Stimulated activated CD4-positive, alpha-beta T cell treated with anti-CD3 and anti-CD28 coated beads, Interleukin-1b, Interleukin-23, amount 100 ng/mL, for 48 hours (primary cell): ENCODE measurements at regions not wholly inside any gene's neighbourhood (a gene's known extent, or its start where the extent isn't known, plus 50 kb on each side); places are given as distances from the start of the nearest gene placed in this dataset.
"Not testable (repeated sequence)": the region's sequence is repeated elsewhere in the genome, so short reads cannot be mapped to it uniquely, and the experiment has no call there.

ENCODE experiments used
- DNase-seq: peaks from one replicate; pipeline ENCODE4 v3.0.0-alpha.2; 2020

DNA sequence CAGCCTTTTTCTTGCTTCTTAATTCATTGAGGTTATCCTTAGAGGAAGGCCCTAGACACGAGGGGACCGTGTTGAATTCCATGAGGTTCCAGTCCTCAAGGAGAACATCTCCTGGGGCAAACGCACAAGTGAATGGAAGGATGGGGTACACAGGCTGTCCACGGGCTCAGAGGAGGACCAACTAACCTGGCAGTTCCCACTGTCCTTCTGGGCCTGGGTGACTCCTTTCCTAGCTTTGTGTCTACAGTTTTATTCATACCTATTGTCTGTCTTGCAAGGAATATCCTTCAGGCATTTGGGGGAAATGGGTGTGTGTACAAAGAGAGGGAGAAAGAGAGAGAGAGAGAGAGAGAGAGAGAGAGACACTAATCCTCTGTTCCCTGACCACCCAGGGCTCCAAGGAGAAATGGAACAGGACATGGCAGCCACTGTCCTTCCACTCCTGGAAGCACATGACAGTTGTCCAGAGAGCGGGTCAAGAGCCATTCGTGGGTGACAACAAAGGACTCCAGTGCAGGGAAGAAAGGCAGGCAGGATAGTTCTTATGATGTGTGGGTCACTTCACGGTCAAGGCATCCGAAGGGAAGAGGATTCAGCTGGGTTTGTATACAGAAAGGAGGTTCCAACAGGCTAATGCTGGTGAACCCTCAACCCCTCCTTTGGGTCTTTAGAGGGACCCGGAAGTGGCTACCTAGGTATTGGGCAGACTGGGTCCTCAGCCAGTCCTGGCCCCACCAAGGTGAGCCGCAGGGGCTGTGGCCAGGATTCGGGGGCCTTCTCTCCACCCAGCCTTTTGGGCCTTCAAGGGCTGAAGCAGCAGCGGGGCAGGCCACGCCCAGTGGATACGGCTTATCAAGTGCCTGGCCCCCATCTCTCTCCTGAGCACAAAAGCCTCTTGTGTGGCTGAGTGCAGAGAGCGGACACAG, 150.6 kb downstream of the MYCN start:
- DNase-seq = no peak

DNA sequence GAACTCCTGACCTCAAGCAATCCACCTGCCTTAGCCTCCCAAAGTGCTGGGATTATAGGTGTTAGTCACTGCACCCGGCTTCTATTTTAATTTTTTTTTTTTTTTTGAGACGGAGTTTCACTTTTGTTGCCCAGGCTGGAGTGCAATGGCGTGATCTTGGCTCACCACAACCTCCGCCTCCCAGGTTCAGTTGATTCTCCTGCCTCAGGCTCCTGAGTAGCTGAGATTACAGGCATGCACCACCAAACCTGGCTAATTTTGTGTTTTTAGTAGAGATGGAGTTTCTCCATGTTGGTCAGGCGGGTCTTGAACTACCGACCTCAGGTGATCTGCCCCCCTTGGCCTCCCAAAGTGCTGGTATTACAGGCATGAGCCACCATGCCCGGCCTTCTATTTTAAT, 149.1 kb downstream of the MYCN start:
- DNase-seq = not testable (repeated sequence)

DNA sequence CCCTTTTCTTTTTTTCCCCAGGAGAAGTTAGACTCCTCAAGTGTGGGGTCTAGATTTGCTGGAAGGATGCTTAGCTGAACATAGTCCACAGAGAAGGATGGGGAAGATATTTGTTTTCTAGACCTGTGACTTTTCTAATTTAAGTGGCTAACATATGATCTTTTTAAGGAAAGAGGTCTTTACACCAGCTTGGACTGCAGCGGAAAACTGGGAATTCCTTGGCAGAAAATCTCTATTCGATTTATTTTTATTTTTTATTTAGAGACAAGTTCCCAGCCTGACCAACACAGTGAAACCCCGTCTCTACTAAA, 148.4 kb downstream of the MYCN start:
- no peak for DNase-seq

DNA sequence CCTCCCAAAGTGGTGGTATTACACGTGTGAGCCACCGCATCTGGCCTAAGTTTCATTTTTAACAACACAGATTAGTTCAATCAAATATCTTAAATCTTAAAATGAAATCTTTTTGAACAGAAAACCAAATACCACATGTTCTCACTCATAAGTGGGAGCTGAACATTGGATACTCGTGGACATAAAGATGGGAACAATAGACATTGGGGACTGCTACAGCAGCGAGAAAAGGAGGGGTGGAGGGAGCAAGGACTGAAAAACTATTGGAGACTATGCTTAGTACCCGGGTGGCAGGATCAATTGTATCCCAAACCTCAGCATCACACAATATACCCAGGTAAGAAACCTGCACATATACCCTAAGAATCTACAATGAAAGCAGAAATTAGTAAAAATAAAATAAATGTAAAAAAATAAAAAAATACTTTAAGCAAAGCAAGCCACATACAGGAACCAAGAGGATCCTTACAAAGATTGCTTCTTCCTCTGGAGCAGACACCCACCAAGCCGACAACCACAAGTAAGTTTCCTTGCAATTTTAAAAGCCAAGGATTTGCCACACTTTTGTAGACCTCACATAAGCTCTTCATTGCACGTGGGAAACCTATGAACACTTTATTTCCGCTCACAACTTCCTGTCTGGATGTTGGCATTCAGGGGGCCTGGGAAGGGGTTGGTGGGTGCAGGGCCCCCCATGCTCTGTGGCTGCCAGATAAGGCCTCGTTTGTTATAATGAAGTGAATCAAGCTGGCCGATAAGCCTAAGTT, 147.9 kb downstream of the MYCN start:
- DNase-seq = no peak

DNA sequence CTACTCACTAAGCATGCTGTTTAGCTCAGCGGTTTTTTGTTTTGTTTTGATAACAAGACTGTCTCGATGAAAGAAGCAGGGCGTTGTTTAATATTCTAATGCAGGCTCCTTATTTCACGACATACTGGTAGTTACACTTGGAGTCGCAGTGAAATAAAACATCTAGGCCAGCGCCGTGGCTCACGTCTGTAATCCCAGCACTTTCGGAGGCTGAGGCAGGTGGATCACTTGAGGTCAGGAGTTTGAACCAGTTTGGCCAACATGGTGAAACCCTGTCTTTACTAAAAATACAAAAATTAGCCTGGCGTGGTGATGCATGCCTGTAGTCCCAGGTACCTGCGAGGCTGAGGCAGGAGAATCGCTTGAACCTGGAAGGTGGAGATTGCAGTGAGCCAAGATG, 145.8 kb downstream of the MYCN start:
- DNase-seq = not testable (repeated sequence)

DNA sequence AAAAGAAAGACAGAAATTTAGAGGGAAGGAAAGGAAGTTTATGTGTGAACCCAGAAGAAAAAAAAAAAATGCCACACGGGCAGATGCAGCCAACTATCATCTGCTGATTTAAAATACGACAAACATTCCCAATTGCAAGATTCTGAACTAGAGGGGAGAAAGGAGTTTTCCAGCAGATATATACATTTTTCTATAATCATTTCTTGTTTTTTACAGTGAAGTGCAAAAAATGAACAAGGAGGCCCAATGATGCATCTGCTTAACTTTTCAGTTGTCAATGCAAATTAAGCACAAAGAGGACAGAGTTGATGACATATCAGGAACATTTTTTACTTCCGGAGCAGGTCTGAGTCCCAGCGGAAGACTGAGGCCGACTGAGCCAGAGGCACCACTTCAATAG, 144.7 kb downstream of the MYCN start:
- no peak for DNase-seq

DNA sequence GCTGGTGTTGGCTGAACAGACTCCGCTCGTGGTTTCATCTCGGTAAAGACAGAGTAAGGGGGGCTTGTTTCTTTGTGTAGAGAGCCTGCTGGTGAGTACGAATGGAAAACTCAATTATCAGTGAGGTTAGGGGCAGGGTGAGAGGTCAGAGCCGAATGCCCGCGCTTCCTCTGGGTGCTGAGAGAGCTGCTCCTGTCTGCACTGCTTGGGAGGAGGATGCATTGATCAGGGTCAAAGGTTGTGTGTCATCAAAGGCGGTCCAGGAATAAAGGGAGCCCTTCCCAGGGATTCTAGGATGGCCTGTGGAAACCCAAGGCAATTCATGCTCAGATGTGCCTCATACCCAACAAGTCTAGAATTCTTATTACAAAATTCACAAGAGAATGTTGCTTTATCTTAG, 143.9 kb downstream of the MYCN start:
- no peak for DNase-seq

DNA sequence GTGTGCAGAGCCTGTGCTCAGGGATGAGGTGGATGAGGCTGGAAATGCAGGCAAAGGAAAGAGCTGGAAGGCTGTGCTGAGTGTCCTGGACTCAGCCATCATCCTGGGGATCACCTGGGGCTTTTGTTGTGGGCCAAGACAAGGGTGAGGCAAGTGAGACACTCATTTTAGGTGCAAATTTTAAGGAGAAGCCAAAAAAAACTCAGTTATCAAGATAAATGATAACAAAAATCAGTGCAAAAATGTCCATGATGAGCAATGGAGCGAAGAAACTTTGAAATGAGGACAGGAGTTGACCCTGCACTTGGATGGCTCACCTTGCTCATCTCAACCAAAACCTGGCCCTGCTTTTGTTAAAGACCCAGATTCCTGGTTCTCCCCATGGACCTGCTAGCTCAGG, 141.9 kb downstream of the MYCN start:
- no peak for DNase-seq

DNA sequence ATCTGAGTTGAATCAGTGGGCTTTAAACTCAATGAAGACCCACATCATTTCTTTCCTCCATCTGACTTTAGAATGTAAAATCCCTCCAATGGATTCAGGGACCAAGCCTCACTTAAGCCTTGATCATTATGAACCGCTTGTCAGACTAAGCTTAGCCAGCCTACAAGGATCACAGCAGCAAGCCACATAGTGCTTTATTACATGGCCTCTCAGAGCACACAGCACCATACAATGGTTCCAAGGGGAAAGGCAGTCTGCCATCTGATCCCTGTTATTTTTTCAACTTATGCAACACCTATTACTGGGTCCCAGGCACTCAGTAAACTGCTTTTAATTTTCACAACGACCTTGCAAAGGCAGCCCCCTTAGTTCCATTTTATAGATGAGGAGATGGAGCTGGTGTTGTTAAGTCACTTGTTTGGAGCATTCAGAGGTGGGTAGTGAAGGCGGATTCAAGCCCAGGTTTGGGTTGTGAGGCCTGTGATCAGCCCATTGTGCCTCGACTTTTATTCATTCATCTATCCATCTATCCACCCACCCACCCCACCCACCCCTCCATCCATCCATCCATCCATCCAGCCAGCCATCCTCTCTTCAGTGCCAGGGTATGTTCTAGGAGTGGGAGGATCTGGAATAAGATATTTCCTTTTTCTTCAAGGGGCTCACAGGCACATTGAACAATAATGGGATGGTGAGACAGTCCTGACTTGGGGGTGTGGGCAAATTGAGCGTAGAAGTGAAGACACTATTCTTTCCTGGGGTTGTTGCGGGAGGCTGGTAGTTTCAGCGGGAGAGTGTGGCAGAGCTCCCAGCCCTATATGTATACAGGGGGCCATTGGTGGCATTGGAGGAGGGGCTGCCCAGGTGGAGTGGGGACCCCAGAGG, 141.2 kb downstream of the MYCN start:
- no peak for DNase-seq

DNA sequence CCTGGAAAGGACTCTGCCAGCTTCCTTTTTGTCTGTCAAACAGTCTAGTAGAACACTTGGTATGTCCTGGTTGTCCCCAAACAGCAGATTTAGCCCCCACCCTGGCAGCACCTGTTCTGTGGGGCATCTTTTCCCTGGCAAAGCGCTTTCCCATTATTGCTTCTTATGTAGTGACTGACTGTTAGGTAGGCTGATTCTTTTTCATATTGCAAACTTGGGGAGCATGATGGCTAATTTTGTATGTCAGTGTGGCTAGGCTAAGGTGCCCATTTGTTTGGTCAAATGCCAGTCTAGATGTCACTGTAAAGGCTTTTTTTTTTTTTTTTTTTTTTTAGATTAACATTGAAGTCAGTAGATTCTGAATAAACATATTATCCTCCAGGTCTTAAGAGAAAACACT, 140.2 kb downstream of the MYCN start:
- no peak for DNase-seq

DNA sequence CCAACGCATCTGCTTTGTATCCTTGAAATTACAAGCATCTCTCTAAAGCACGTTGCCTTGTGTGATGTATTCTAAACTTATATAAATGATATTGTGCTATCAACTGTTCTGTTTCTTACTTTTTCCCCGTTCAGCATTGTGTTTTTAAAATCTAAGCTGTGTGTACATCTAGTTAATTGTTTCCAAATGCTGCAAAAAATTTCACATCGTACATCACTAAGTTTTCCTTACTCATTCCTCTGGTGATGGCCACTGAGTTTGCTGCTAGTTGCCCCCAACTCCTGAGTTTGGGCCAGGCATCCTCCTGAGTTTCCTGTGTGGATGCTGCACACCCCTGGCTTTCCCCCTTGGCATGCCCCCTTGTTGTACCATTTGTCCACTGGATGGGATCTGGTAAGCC, 139.7 kb downstream of the MYCN start:
- DNase-seq = no peak

DNA sequence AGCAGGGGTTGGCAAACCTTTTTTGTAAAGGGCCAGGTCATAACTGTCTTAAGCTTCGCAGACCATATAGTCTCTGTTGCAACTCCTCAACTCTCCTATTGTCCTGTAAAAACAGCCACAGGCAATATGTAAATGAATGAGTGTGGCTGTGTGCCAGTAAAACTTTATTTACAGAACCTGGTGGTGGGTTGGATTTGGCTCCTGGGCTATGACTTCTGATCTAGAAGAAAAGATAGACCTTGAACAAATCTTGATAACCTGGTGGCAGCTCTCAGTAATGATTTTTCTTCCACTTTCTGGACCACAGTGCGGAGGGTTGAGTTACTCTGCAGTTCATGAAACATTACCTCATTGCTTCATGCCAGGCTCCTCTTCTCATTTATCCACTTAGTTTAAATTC, 139.3 kb downstream of the MYCN start:
- no peak for DNase-seq

DNA sequence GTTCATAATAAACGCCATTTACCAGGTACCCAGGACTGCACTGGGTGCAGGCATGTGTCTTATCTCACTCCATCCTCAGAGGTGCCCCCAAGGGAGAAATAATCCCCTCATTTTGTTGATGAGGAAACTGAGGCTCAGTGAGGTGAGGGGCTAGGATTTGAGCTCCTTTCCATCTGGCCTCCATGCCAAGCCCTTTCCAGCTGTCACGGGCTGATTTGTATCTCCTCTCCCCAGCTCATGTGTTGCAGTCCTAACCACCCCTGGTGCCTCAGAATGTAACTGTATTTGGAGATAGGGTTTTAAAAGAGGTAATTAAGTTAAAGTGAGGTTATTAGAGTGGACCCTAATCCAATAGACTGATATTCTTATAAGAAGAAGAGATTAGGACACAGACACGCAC, 137.3 kb downstream of the MYCN start:
- no peak for DNase-seq

DNA sequence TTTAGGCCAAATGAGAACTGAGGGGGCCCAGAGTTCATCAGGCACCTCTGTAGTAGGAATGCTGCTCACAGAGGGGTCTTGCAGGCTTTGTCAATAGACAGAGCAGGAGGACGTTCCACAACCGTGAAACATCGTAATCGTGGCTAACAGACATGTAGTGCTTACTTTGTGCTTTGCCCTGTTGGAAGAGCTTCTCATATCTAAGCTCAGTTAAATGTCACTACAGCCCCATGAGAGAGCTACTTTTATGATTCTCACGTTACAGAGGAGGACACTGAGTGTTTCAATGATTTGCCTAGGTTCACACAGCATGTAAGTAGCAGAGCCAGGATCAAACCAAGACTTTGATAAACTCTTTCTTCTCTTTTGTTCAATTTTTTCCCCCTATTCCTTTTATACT, 136.6 kb downstream of the MYCN start:
- no peak for DNase-seq

DNA sequence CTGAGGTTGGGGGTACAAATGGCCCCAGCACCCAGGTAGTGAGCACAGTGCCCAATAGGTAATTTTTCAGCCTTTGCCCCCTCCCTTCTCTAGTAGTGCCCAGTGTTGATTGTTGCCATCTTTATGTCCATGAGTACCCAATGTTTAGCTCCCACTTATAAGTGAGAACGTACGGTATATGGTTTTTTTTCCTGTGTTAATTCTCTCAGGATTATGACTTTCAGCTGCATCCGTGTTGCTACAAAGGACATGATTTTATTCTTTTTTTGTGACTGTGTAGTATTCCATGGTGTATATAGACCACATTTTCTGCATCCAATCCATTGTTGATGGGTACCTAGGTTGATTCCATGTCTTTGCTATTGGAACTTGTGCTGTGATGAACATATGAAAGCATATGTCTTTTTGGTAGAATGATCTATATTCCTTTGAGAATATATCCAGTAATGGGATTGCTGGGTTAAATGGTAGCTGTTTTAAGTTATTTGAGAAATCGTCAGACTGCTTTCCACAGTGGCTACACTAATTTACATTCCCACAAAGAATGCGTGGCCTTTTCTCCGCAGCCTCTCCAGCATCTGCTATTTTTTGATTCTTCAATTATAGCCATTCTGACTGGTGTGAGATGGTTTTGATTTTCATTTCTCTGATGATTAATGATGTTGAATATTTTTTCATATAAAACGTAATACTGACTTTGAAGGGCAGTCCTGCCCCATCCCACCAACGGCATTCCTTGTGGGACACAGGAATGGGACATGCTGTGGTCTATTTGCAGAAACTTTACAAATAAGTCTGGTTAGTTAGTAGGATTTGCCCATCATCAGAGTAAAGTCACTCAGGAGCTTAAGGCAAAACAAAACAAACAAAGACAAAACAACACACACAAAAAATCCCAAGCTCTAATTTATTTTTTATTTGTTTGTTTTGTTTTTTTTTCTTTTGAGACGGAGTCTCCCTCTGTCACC, 135.0 kb downstream of the MYCN start:
- DNase-seq = no peak

DNA sequence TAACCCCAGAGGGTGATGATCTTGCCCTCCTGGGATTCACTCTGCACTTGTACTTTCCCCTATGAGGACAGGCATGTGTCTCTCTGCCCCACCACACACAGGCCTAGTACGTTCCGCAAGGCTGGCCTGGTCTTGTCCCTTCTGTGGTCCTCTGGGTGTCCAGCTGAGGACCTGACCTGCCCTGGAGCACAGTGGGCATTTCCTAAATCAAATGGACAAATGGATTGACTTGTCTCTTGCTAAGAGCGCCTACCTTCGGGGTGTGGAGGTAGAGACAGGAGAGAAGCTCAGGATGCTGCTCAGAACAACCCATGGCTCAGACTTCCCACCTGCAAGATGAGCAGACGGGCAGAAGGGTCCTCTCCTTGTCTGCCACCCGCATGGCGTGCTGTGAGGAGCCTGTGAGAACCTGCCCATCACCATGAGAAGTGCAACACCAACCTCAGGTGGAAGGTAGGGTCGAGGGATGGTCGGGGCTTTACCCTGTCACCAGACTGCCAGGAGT, 133.6 kb downstream of the MYCN start:
- DNase-seq = no peak

DNA sequence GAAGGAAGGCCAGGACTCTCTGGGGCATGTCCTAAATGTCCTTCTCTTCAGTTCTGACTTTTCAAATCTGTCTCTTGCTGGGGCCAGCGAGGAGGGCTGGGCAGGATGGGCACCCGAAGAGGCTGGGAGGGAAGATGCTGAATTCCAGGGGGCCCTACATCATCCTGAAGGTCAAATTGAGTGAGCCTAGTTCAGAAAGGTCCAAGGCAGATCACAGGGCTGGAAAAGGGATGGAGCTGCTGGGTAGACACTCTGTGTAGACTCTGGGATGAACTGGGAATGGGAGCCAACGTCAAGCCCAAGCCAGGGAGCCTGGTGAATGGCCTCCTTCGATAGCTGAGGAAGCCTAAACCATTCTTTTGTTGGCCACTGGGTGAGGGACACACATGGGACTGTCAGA, 133.1 kb downstream of the MYCN start:
- no peak for DNase-seq

DNA sequence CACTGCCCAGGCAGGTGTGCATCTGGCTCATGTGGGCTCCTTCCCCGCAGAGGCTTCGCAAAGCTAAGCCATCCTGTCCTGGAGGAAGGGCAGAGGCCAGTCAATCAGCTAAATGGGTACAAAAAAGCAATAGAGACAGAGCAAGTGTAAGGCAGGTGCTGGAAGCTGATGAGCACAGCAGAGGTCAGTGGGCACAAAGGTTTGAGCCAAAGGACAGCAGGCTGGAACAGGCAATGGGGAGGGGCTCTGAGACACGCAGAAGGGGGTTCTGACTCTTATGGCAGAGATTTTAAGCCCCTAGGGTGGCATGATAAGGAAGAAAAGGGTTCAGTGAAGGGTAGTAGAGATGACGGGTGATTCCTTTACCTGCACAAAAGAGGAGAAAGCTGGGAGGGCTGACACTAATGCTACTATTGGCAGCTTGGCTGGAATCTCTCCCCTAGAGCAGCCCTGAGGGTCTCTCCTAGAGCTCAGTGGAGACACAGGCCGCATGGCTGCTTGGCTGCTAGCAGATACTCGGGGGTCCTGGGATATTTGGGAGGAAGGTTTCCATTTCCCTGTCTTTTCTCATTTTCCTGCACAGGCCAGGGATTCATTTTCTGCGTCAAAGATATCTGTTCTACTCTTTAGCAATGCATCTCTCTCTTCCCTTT, 132.4 kb downstream of the MYCN start:
- DNase-seq = no peak

DNA sequence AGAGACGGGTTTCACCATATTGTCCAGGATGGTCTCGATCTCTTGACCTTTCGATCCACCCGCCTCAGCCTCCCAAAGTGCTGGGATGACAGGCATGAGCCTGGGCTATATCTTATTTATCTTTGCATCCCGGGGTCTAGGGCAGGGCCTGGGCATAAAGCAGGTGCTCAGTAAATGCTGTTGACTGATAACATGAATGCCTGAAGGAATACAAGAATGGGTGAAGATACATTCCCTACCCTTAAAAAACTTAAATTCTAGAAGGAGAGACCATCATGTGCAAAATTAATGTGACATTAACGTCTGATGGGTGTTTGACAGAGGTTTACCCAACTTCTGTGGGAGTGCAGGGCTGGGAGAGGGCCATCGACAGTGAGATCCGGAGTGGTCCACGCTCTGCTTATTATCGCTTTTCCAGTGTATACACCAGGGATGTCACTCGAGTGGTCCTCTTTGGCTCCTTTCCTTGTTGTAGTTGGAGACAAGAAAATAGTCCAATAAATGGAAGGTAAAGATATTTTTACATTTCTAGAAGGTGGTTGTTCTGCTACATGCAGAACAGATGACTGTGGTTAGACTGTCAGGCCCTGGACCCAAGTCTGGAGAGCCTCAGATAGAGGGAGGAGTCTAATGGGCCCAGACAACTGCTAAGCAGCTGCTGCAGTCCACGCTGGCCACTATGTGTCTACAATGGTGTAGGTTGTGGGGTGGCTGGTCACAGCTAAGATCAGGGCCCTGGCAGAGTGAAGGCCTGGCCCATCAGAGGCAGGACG, 131.7 kb downstream of the MYCN start:
- no peak for DNase-seq

DNA sequence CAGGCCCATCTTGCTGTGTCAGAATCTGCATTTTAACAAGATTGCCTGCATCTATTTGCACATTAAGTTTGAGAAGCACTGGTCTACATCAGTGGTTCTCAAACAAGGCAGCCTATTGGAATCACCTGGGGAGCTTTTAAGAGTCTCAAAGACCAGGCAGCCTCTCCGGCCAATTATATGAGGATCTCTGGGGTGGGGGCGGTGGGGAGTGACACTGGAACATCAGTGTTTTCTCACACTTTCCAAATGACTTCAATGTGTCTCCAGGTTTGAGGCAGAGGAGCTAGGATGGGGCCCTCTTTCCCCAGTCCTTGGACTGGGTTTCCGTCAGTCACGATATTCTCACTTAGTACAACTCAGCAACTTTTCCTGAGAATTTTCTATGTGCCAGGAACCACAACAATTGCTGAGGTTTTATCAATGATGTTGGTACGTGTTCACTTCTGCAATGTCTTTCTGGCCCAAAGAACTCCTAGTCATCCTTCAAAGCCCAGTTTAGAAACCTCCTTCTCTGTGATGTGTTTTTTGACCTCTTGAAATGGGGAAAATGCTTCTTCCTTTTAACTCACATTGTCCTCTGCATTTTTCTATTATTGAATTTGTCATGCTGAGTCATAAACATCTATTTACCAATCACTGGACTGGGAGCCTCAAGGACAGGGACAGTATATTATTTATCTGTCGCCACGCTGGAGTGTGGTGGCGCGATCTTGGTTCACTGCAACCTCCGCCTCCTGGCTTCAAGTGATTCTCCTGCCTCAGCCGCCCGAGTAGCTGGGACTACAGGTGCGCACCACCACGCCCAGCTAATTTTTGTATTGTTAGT, 130.9 kb downstream of the MYCN start:
- no peak for DNase-seq
